Smooth muscle cell (in vitro differentiated cells): ENCODE measurements at regions not wholly inside any gene's neighbourhood (a gene's known extent, or its start where the extent isn't known, plus 50 kb on each side); places are given as distances from the start of the nearest gene placed in this dataset.

Source experiments
- DNase-seq: peaks from one replicate; lab custom pipeline; 2025; ENCODE audit not compliant: unreplicated experiment; lab: John Stamatoyannopoulos, UW
- H2AFZ ChIP-seq: fragments of 200-600 bp; sonication (generic); 2 replicates; pipeline ENCODE4 v1.6.0; 2016; ENCODE audit warnings: antibody characterized with exemption, low read depth, mild to moderate bottlenecking
- H3F3A ChIP-seq: fragments of 200-600 bp; sonication (generic); 2 replicates; pipeline ENCODE4 v1.6.0; 2017; ENCODE audit warnings: antibody characterized with exemption, low read depth
- H3K27ac ChIP-seq: fragments of 200-600 bp; sonication (generic); 2 replicates; pipeline ENCODE4 v1.5.1; 2016; ENCODE audit warnings: low read depth, mild to moderate bottlenecking
- H3K27me3 ChIP-seq: fragments of 200-600 bp; sonication (generic); 2 replicates; pipeline ENCODE4 v1.6.1; 2016; ENCODE audit warnings: low read depth, mild to moderate bottlenecking
- H3K36me3 ChIP-seq: fragments of 200-600 bp; sonication (generic); 2 replicates; pipeline ENCODE4 v1.5.1; 2016; ENCODE audit warnings: low read depth
- H3K4me1 ChIP-seq: fragments of 200-600 bp; sonication (generic); 2 replicates; pipeline ENCODE4 v1.5.1; 2016; ENCODE audit warnings: low read depth
- H3K4me2 ChIP-seq: fragments of 200-600 bp; sonication (generic); 2 replicates; pipeline ENCODE4 v1.6.0; 2016; ENCODE audit warnings: mild to moderate bottlenecking
- H3K4me3 ChIP-seq: fragments of 200-600 bp; sonication (generic); 2 replicates; pipeline ENCODE4 v1.5.1; 2016; ENCODE audit warnings: mild to moderate bottlenecking
- H3K79me2 ChIP-seq: fragments of 200-600 bp; sonication (generic); 2 replicates; pipeline ENCODE4 v1.6.0; 2016; ENCODE audit warnings: low read depth, mild to moderate bottlenecking
- H3K9ac ChIP-seq: fragments of 200-600 bp; sonication (generic); 2 replicates; pipeline ENCODE4 v1.6.0; 2016; ENCODE audit warnings: low read depth
- H3K9me3 ChIP-seq: fragments of 200-600 bp; sonication (generic); replicated peaks from 2 replicates; pipeline ENCODE4 v1.5.1; 2016; ENCODE audit warnings: low read depth
- H4K20me1 ChIP-seq: fragments of 200-600 bp; sonication (generic); 2 replicates; pipeline ENCODE4 v1.6.0; 2016; ENCODE audit warnings: low read depth
- CTCF ChIP-seq: fragments of 200-600 bp; sonication (generic); IDR thresholded peaks from 2 replicates; pipeline ENCODE4 v1.5.1; 2017; ENCODE audit warnings: borderline replicate concordance, mild to moderate bottlenecking, antibody characterized with exemption; ENCODE audit not compliant: insufficient read depth, poor library complexity, severe bottlenecking
- WGBS: methylation state at CpG from one replicate; pipeline ENCODE4 v1.1.7; 2016; ENCODE audit warnings: low lambda C conversion rate; 5-methylcytosine and 5-hydroxymethylcytosine counted together

DNA sequence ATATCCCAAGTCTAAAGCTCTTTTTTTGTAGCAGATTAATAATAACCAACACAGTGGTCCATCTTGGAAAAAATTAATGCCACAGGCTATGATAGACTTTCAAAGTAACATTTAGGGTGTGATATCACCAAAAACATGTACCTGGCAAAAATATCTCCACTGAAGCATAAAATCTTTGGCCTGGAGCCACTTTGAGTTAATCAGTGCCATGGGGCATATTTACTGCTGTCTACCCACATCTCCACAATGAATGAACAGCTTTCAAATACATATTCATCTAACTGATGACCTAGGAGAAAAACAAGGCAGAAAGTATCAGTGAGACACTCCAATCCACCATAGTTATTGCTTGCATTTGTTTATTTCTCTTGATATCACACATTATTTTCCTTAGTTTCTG lies 296.0 kb upstream of the MDFIC2 start:
- H3K27ac ChIP-seq, result no peak overlapping the region
- H2AFZ ChIP-seq, result no peak overlapping the region

GRCh38 chr3:70607469-70607868 lies 295.0 kb upstream of the MDFIC2 start:
- Histone ChIP-seq H3K79me2 (no peaks in the 10 kb centered on the region), H3K27ac (no peak overlapping the region), H3K9ac (no peak overlapping the region), H3K36me3 (no peaks in the 10 kb centered on the region), H4K20me1 (no peaks in the 10 kb centered on the region), H3K4me1 (no peaks in the 10 kb centered on the region), H3F3A (no peaks in the 10 kb centered on the region), H3K4me3 (no peak overlapping the region), H3K27me3 (no peaks in the 10 kb centered on the region), H3K9me3 (no peaks in the 10 kb centered on the region), H3K4me2 (no peak overlapping the region), H2AFZ (no peak overlapping the region)
- 59% methylated on average over 4 of the region's 4 CpGs for WGBS
- TF ChIP-seq CTCF, result no peak
- no peak for DNase-seq

More for the DNA sequence above, 296.0 kb upstream of the MDFIC2 start:
- no peak overlapping the region for H3K4me2 ChIP-seq
- H4K20me1 ChIP-seq, result no peaks in the 10 kb centered on the region
- no peaks in the 10 kb centered on the region for H3K36me3 ChIP-seq
- no peak overlapping the region for H3K4me3 ChIP-seq
- H3K27me3 ChIP-seq, result no peaks in the 10 kb centered on the region
- H3K4me1 ChIP-seq, result no peaks in the 10 kb centered on the region
- H3K79me2 ChIP-seq, result no peaks in the 10 kb centered on the region
- no peak overlapping the region for H3K9ac ChIP-seq
- no peak for DNase-seq
- no peak for TF ChIP-seq CTCF
- H3K9me3 ChIP-seq, result no peaks in the 10 kb centered on the region
- H3F3A ChIP-seq, result no peaks in the 10 kb centered on the region

DNA sequence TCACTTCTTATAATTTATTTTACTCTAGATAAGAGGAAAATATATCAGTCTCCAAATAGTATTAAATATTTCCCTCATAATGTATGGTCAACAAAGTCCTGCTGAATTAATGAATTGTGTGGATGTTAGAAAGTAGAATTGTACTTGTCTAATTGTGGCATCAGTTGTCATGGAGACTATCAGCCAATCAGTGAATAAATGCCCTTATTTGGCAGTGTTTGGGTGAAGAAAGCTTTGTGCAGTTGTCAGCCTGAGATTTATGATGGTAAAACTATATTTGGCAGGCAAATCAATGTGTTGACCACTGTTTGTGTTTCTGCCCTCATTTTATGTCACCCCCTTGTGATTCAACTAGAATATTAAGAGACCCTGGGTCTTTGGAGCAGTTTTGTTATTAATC lies 293.6 kb upstream of the MDFIC2 start:
- H3K27me3 ChIP-seq, result no peaks in the 10 kb centered on the region
- H4K20me1 ChIP-seq, result no peaks in the 10 kb centered on the region
- no peaks in the 10 kb centered on the region for H3F3A ChIP-seq
- H3K36me3 ChIP-seq, result no peaks in the 10 kb centered on the region
- no peaks in the 10 kb centered on the region for H3K79me2 ChIP-seq
- H2AFZ ChIP-seq, result no peak overlapping the region
- H3K4me1 ChIP-seq, result no peaks in the 10 kb centered on the region
- no peak overlapping the region for H3K4me2 ChIP-seq
- H3K27ac ChIP-seq, result no peak overlapping the region
- no peak overlapping the region for H3K9ac ChIP-seq
- H3K9me3 ChIP-seq, result no peaks in the 10 kb centered on the region
- DNase-seq, result no peak
- H3K4me3 ChIP-seq, result no peak overlapping the region
- TF ChIP-seq CTCF, result no peak

DNA sequence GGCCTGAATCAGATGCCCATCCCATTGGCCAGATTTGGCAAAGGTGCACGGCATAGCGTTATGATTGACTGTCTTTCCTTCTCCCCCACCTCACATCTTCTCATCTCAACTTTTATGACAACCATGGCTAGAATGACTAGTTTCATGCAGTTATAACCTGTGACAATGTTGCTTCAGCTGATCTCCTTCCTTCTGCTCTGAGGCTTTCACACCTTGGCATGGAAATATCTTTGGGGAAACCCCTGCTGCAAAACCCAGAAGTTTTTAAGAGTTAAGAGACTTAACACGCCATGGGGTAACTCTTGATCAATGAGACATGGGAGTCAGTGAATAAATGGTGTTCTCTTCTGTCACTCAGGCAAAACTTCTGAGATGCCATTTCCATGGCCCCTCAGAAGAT lies 290.7 kb upstream of the MDFIC2 start:
- TF ChIP-seq CTCF, result no peak
- no peaks in the 10 kb centered on the region for H4K20me1 ChIP-seq
- no peaks in the 10 kb centered on the region for H3F3A ChIP-seq
- WGBS, result 68% methylated on average over 3 of the region's 3 CpGs
- H3K4me1 ChIP-seq, result no peaks in the 10 kb centered on the region
- H3K4me2 ChIP-seq, result no peak overlapping the region
- H3K36me3 ChIP-seq, result no peaks in the 10 kb centered on the region
- H3K9ac ChIP-seq, result no peak overlapping the region
- DNase-seq, result no peak
- no peak overlapping the region for H2AFZ ChIP-seq
- no peaks in the 10 kb centered on the region for H3K9me3 ChIP-seq
- no peak overlapping the region for H3K27ac ChIP-seq
- H3K4me3 ChIP-seq, result no peak overlapping the region
- no peaks in the 10 kb centered on the region for H3K27me3 ChIP-seq
- no peaks in the 10 kb centered on the region for H3K79me2 ChIP-seq
